ENCODE measurements at regions not wholly inside any gene's neighbourhood (a gene's known extent, or its start where the extent isn't known, plus 50 kb on each side); places are given as distances from the start of the nearest gene placed in this dataset.

GRCh38 chr6:12450467-12450866 lies 160.3 kb downstream of the EDN1 start:
- Histone ChIP-seq H3K27ac (ENCODE audit: low read depth, low read length, poor library complexity, severe bottlenecking) (no peak overlapping the region), H3K27me3 (replicated peaks; ENCODE audit: insufficient read depth, low read depth, low read length, poor library complexity) (peaks cover 12% of the 10 kb centered on the region), H3K4me1 (ENCODE audit: insufficient read depth, low read length, poor library complexity, severe bottlenecking) (no peaks in the 10 kb centered on the region), H3K4me3 (ENCODE audit: low read depth, low read length, poor library complexity, severe bottlenecking) (no peak overlapping the region), H3K36me3 (ENCODE audit: insufficient read depth, low read length, poor library complexity, severe bottlenecking) (no peaks in the 10 kb centered on the region), H3K9me3 (ENCODE audit: low read depth, low read length, poor library complexity, severe bottlenecking) (no peaks in the 10 kb centered on the region)
- ChIA-PET CTCF (no interaction called here), POLR2A (ENCODE audit: low non-redundant PET) (no interaction called here)
- DNase-seq (ENCODE audit: low spot score) = no peak
- intact Hi-C loops (cut with micrococcal nuclease; ENCODE audit: unreplicated experiment) = no loop called here
- no TSS peak for BruUV-seq (replicated peaks)
- TF ChIP-seq CTCF (conservative IDR thresholded peaks at IDR 0.05; ENCODE audit: low read depth, low read length) = no peak
- no peak for TF ChIP-seq EZH2 (IDR thresholded peaks at IDR 0.05; ENCODE audit: borderline replicate concordance, low read depth, low read length, poor library complexity, severe bottlenecking)

GRCh38 chr6:12456343-12456742 lies 166.2 kb downstream of the EDN1 start:
- Histone ChIP-seq H3K9me3 (ENCODE audit: low read depth, low read length, poor library complexity, severe bottlenecking) (no peaks in the 10 kb centered on the region), H3K27me3 (replicated peaks; ENCODE audit: insufficient read depth, low read depth, low read length, poor library complexity) (no peaks in the 10 kb centered on the region), H3K36me3 (ENCODE audit: insufficient read depth, low read length, poor library complexity, severe bottlenecking) (no peaks in the 10 kb centered on the region), H3K4me1 (ENCODE audit: insufficient read depth, low read length, poor library complexity, severe bottlenecking) (no peaks in the 10 kb centered on the region), H3K27ac (ENCODE audit: low read depth, low read length, poor library complexity, severe bottlenecking) (no peak overlapping the region), H3K4me3 (ENCODE audit: low read depth, low read length, poor library complexity, severe bottlenecking) (no peak overlapping the region)
- intact Hi-C loops (cut with micrococcal nuclease; ENCODE audit: unreplicated experiment) = no loop called here
- no peak for TF ChIP-seq EZH2 (IDR thresholded peaks at IDR 0.05; ENCODE audit: borderline replicate concordance, low read depth, low read length, poor library complexity, severe bottlenecking)
- TF ChIP-seq CTCF (conservative IDR thresholded peaks at IDR 0.05; ENCODE audit: low read depth, low read length) = no peak
- CTCF ChIA-PET = no interaction called here
- no TSS peak for BruUV-seq (replicated peaks)
- POLR2A ChIA-PET (ENCODE audit: low non-redundant PET) = no interaction called here
- no peak for DNase-seq (ENCODE audit: low spot score)

GRCh38 chr6:12457094-12457493 lies 166.9 kb downstream of the EDN1 start:
- ChIA-PET POLR2A (ENCODE audit: low non-redundant PET) (no interaction called here), CTCF (no interaction called here)
- no peaks in the 10 kb centered on the region for H3K9me3 ChIP-seq (ENCODE audit: low read depth, low read length, poor library complexity, severe bottlenecking)

More at GRCh38 chr6:12457094-12457493, 166.9 kb downstream of the EDN1 start:
- TF ChIP-seq EZH2 (IDR thresholded peaks at IDR 0.05; ENCODE audit: borderline replicate concordance, low read depth, low read length, poor library complexity, severe bottlenecking) = no peak
- TF ChIP-seq CTCF (conservative IDR thresholded peaks at IDR 0.05; ENCODE audit: low read depth, low read length) = no peak
- Histone ChIP-seq H3K36me3 (ENCODE audit: insufficient read depth, low read length, poor library complexity, severe bottlenecking) (no peaks in the 10 kb centered on the region), H3K27me3 (replicated peaks; ENCODE audit: insufficient read depth, low read depth, low read length, poor library complexity) (no peaks in the 10 kb centered on the region), H3K4me3 (ENCODE audit: low read depth, low read length, poor library complexity, severe bottlenecking) (no peak overlapping the region), H3K4me1 (ENCODE audit: insufficient read depth, low read length, poor library complexity, severe bottlenecking) (no peaks in the 10 kb centered on the region), H3K27ac (ENCODE audit: low read depth, low read length, poor library complexity, severe bottlenecking) (no peak overlapping the region)
- BruUV-seq (replicated peaks) = no TSS peak
- intact Hi-C loops (cut with micrococcal nuclease; ENCODE audit: unreplicated experiment) = no loop called here
- DNase-seq (ENCODE audit: low spot score) = no peak
